Keratinocyte (primary cell): ENCODE measurements at regions not wholly inside any gene's neighbourhood (a gene's known extent, or its start where the extent isn't known, plus 50 kb on each side); places are given as distances from the start of the nearest gene placed in this dataset.

Experiments
- DNase-seq: peaks from one replicate; pipeline ENCODE4 v3.0.0-alpha.2; 2011; ENCODE audit warnings: low read depth, missing footprints, low spot score
- FAIRE-seq: peaks from 2 replicates; lab custom pipeline; 2011; peaks lifted over from hg19 to GRCh38; lab: Jason Lieb, UNC
- H2AFZ ChIP-seq: 2 replicates; pipeline ENCODE4 v1.6.0; 2012; ENCODE audit warnings: low read length, control low read depth, inconsistent platforms; ENCODE audit not compliant: control insufficient read depth
- H3K27ac ChIP-seq: 2 replicates; pipeline ENCODE4 v1.5.1; 2011; ENCODE audit warnings: low read length; ENCODE audit not compliant: control insufficient read depth, insufficient read depth
- H3K27me3 ChIP-seq: 3 replicates; pipeline ENCODE4 v1.6.0; 2011; ENCODE audit warnings: low read length; ENCODE audit not compliant: control insufficient read depth, insufficient read depth; ENCODE audit errors: extremely low read depth
- H3K36me3 ChIP-seq, 2 experiments: 2 replicates in 1 of 2; 3 replicates in 1 of 2; pipeline ENCODE4 v1.5.1; 2011; ENCODE audit warnings: low read length in 2 of 2, mild to moderate bottlenecking in 1 of 2; ENCODE audit not compliant: control insufficient read depth in 2 of 2, insufficient read depth in 2 of 2; ENCODE audit errors: extremely low read depth in 1 of 2
- H3K4me1 ChIP-seq: 3 replicates; pipeline ENCODE4 v1.5.1; 2011; ENCODE audit warnings: low read length; ENCODE audit not compliant: control insufficient read depth, insufficient read depth; ENCODE audit errors: extremely low read depth
- H3K4me2 ChIP-seq: 3 replicates; pipeline ENCODE4 v1.6.0; 2011; ENCODE audit warnings: low read depth, low read length; ENCODE audit not compliant: control insufficient read depth, insufficient read depth; ENCODE audit errors: extremely low read depth
- H3K4me3 ChIP-seq, 3 experiments: fragments of 200-600 bp in 1 of 3; sonication (generic) in 1 of 3; 2 replicates in 2 of 3; 3 replicates in 1 of 3; pipeline ENCODE4 v1.5.1; 2011 to 2016; ENCODE audit warnings: low read length in 3 of 3, mild to moderate bottlenecking in 3 of 3, control low read depth in 2 of 3, inconsistent platforms in 1 of 3, low read depth in 1 of 3, mixed read lengths in 1 of 3, mixed run types in 1 of 3, moderate library complexity in 1 of 3; ENCODE audit not compliant: control insufficient read depth in 2 of 3, insufficient read depth in 2 of 3; ENCODE audit errors: extremely low read depth in 1 of 3
- H3K79me2 ChIP-seq: 2 replicates; pipeline ENCODE4 v1.6.0; 2012; ENCODE audit warnings: low read length; ENCODE audit not compliant: control insufficient read depth, insufficient read depth
- H3K9ac ChIP-seq: 3 replicates; pipeline ENCODE4 v1.6.0; 2011; ENCODE audit warnings: low read length; ENCODE audit not compliant: control insufficient read depth, insufficient read depth; ENCODE audit errors: extremely low read depth
- H3K9me1 ChIP-seq: 3 replicates; pipeline ENCODE4 v1.6.0; 2011; ENCODE audit warnings: low read length; ENCODE audit not compliant: control insufficient read depth, insufficient read depth; ENCODE audit errors: extremely low read depth
- H3K9me3 ChIP-seq: 2 replicates; pipeline ENCODE4 v1.5.1; 2012; ENCODE audit warnings: low read depth, low read length; ENCODE audit not compliant: control insufficient read depth
- H4K20me1 ChIP-seq: 3 replicates; pipeline ENCODE4 v1.6.0; 2011; ENCODE audit warnings: low read length; ENCODE audit not compliant: control insufficient read depth, insufficient read depth; ENCODE audit errors: extremely low read depth
- CTCF ChIP-seq, 3 experiments: IDR thresholded peaks in 1 of 3; conservative IDR thresholded peaks in 1 of 3; optimal IDR thresholded peaks in 1 of 3; 2 replicates in 2 of 3; 3 replicates in 1 of 3; pipeline versions ENCODE3 to v1.5.1; 2011; ENCODE audit warnings: low read length in 3 of 3, mild to moderate bottlenecking in 3 of 3, moderate library complexity in 2 of 3, control low read depth in 1 of 3, inconsistent platforms in 1 of 3; ENCODE audit not compliant: insufficient read depth in 2 of 3; ENCODE audit errors: extremely low read depth in 1 of 3
- EZH2 ChIP-seq: IDR thresholded peaks from one replicate; pipeline ENCODE4 v1.6.1; 2012; ENCODE audit warnings: inconsistent platforms, mild to moderate bottlenecking, low read length, moderate library complexity
- dilution Hi-C: fragments of 300-500 bp; cut with MboI; formaldehyde crosslinking; loops from one replicate; pipeline ENCODE4 v1.7.0; 2020; ENCODE audit warnings: low sequenced_read_pairs; ENCODE audit not compliant: extremely low pct_ligation_motif_present

DNA sequence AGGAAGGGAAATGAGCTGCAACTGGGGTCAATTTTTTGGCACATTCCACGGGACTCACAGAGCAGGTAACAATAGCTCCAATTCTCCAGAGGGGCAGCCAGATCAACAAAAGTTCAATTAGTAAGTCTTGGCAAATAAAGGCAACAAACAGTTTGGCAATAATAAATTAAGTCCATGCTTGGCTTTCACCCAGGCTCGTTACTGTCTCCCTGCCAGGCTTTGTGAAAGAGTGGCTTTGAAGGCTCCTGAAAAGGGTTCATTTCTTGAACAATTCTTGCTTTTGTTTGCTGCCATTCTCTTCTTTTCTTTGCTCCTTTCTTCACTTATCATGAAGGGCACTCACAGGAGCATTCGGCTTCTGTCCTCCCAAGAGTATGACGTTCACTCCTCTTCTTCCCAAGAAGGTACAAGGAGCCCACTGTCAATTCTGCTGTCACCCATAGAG lies 123.3 kb downstream of the APIP start:
- H3K9me3 ChIP-seq, result no peaks in the 10 kb centered on the region
- H4K20me1 ChIP-seq, result no peaks in the 10 kb centered on the region
- no peaks in the 10 kb centered on the region for H3K27me3 ChIP-seq
- H3K36me3 ChIP-seq, result no peaks in the 10 kb centered on the region
- H2AFZ ChIP-seq, result no peak overlapping the region
- H3K9me1 ChIP-seq, result no peaks in the 10 kb centered on the region
- H3K4me3 ChIP-seq, result no peak overlapping the region
- H3K27ac ChIP-seq, result no peak overlapping the region
- H3K4me1 ChIP-seq, result no peaks in the 10 kb centered on the region
- no peak overlapping the region for H3K9ac ChIP-seq
- no peak overlapping the region for H3K4me2 ChIP-seq
- TF ChIP-seq EZH2 (no peak), CTCF (optimal IDR thresholded peaks at IDR 0.05 in 1 of 3, IDR thresholded peaks at IDR 0.05 in 1 of 3, conservative IDR thresholded peaks at IDR 0.05 in 1 of 3; ENCODE audit: extremely low read depth in 1 of 3, insufficient read depth in 2 of 3, low read length in 3 of 3) (no peak)
- FAIRE-seq (no peak), DNase-seq (no peak)
- no peaks in the 10 kb centered on the region for H3K79me2 ChIP-seq
- dilution Hi-C loops, result no loop called here

GRCh38 chr11:34791780-34792542 lies 124.2 kb downstream of the APIP start:
- Histone ChIP-seq H3K9ac (no peak overlapping the region), H3K27me3 (no peaks in the 10 kb centered on the region), H3K9me1 (no peaks in the 10 kb centered on the region), H2AFZ (no peak overlapping the region), H3K9me3 (no peaks in the 10 kb centered on the region), H4K20me1 (no peaks in the 10 kb centered on the region), H3K4me2 (no peak overlapping the region), H3K79me2 (no peaks in the 10 kb centered on the region), H3K4me3 (no peak overlapping the region), H3K4me1 (no peaks in the 10 kb centered on the region), H3K36me3 (no peaks in the 10 kb centered on the region), H3K27ac (no peak overlapping the region)
- FAIRE-seq (no peak), DNase-seq (no peak)
- TF ChIP-seq EZH2 (no peak), CTCF (optimal IDR thresholded peaks at IDR 0.05 in 1 of 3, IDR thresholded peaks at IDR 0.05 in 1 of 3, conservative IDR thresholded peaks at IDR 0.05 in 1 of 3; ENCODE audit: extremely low read depth in 1 of 3, insufficient read depth in 2 of 3, low read length in 3 of 3) (no peak)
- dilution Hi-C loops, result no loop called here
